ENCODE measurements at regions not wholly inside any gene's neighbourhood (a gene's known extent, or its start where the extent isn't known, plus 50 kb on each side); places are given as distances from the start of the nearest gene placed in this dataset.

DNA sequence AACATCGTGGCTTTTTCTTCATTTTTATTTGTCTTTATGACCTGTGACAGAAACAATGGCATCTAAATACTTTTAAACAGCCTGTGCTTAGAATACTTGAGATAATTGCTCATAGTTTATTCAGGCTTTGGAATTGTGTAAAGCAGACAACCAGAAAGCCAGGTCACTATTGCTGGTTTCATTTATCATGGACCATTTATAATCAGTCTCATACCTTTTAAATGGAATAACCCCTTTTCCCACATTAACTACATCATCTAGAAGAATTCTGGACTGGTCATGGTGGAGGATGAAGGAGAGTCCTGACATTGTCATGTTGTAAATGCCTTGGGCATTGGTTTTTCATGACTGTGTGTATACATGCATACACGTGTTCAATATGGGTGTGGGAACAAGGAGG, 661.5 kb downstream of the EPM2A start:
- POLR2A ChIA-PET, result no interaction called here

DNA sequence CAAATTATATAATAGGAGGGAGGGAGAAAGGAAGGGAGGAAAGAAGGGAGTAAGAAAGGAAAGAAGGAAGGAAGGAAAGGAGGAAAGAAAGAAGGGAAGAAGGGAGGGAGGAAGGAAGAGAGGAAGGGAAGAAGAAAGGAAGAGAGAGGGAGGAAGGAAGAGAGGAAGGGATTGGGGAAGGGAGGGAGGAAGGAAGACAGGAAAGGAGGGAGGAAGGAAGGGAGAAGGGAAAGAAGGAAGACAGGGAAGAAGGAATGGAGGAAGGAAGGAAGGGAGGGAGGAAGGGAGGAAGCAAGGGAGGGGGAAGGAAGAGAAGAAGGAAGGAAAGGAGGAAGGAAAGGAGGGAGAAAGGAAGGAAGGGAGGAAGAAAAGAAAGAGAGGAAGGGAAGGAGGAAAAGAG, 660.5 kb downstream of the EPM2A start:
- TF ChIP-seq, protein P1, sequence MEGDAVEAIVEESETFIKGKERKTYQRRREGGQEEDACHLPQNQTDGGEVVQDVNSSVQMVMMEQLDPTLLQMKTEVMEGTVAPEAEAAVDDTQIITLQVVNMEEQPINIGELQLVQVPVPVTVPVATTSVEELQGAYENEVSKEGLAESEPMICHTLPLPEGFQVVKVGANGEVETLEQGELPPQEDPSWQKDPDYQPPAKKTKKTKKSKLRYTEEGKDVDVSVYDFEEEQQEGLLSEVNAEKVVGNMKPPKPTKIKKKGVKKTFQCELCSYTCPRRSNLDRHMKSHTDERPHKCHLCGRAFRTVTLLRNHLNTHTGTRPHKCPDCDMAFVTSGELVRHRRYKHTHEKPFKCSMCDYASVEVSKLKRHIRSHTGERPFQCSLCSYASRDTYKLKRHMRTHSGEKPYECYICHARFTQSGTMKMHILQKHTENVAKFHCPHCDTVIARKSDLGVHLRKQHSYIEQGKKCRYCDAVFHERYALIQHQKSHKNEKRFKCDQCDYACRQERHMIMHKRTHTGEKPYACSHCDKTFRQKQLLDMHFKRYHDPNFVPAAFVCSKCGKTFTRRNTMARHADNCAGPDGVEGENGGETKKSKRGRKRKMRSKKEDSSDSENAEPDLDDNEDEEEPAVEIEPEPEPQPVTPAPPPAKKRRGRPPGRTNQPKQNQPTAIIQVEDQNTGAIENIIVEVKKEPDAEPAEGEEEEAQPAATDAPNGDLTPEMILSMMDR (IDR thresholded peaks at IDR 0.05), result no peak
- no peaks in the 10 kb centered on the region for H3K9me3 Mint-ChIP-seq
- no peaks in the 10 kb centered on the region for H3K4me1 ChIP-seq (ENCODE audit: insufficient read depth, low read length)
- H3K4me3 Mint-ChIP-seq, result no peak overlapping the region
- no peaks in the 10 kb centered on the region for H3K36me3 ChIP-seq (ENCODE audit: insufficient read depth, low read length)
- ChIA-PET POLR2A (no interaction called here), CTCF (no interaction called here)
- no peaks in the 10 kb centered on the region for H3K4me1 Mint-ChIP-seq (ENCODE audit: low read depth)
- ATAC-seq (ENCODE audit: poor library complexity) (no peak), DNase-seq (no peak)
- H3K36me3 Mint-ChIP-seq (ENCODE audit: low read depth), result no peaks in the 10 kb centered on the region
- intact Hi-C loops (cut with DNase I, micrococcal nuclease), result no loop called here
- H3K27ac ChIP-seq (ENCODE audit: low read depth in 1 of 2, low read length in 2 of 2), result no peak overlapping the region
- peaks cover 0 to 4% of the 10 kb centered on the region in 2 experiments for H3K27me3 ChIP-seq (ENCODE audit: control insufficient read depth in 1 of 2, insufficient read depth in 2 of 2, low read length in 2 of 2)
- no peak overlapping the region for H3K27ac Mint-ChIP-seq
- H3K4me3 ChIP-seq (ENCODE audit: low read length), result no peak overlapping the region
- H3K27me3 Mint-ChIP-seq, result peaks cover 15% of the 10 kb centered on the region
- H3K9me3 ChIP-seq (ENCODE audit: control insufficient read depth in 1 of 2, insufficient read depth in 1 of 2, low read length in 2 of 2), result no peaks in the 10 kb centered on the region

More for the DNA sequence above, 661.5 kb downstream of the EPM2A start:
- ATAC-seq (ENCODE audit: poor library complexity), result no peak
- Mint-ChIP-seq H3K36me3 (ENCODE audit: low read depth) (no peaks in the 10 kb centered on the region), H3K27ac (no peak overlapping the region), H3K4me3 (no peak overlapping the region), H3K27me3 (peaks cover 21% of the 10 kb centered on the region), H3K4me1 (ENCODE audit: low read depth) (no peaks in the 10 kb centered on the region), H3K9me3 (no peaks in the 10 kb centered on the region)
- Histone ChIP-seq H3K36me3 (ENCODE audit: insufficient read depth, low read length) (no peaks in the 10 kb centered on the region), H3K9me3 (ENCODE audit: control insufficient read depth in 1 of 2, insufficient read depth in 1 of 2, low read length in 2 of 2) (no peaks in the 10 kb centered on the region), H3K27ac (ENCODE audit: low read depth in 1 of 2, low read length in 2 of 2) (no peak overlapping the region), H3K4me1 (ENCODE audit: insufficient read depth, low read length) (no peaks in the 10 kb centered on the region), H3K27me3 (ENCODE audit: control insufficient read depth in 1 of 2, insufficient read depth in 2 of 2, low read length in 2 of 2) (peaks cover 0 to 4% of the 10 kb centered on the region in 2 experiments), H3K4me3 (ENCODE audit: low read length) (no peak overlapping the region)
- TF ChIP-seq, protein P1 (IDR thresholded peaks at IDR 0.05), result no peak
- CTCF ChIA-PET, result no interaction called here
- DNase-seq, result no peak
- intact Hi-C loops (cut with DNase I, micrococcal nuclease), result no loop called here

DNA sequence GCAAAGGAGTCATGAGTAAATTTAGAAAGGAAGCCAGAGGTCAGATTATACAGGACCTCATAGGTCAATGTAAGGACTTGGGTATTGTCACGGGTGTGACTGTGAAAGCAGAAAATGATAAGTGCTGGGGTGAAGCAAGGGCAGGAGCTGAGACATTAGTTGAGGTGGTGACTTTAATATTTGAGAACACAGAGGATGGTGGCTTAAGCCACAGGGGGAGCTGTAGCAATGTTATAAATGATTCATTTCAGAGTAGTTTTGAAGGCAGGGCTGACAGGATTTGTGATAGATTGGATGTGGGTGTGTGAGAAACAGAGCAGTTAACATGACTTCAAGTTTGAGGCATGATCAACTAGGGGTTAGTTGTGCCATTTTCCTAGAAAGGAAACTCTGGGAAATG, 659.9 kb downstream of the EPM2A start:
- DNase-seq, result no peak
- Mint-ChIP-seq H3K4me3 (no peak overlapping the region), H3K27me3 (peaks cover 12% of the 10 kb centered on the region), H3K36me3 (ENCODE audit: low read depth) (no peaks in the 10 kb centered on the region), H3K4me1 (ENCODE audit: low read depth) (no peaks in the 10 kb centered on the region), H3K27ac (no peak overlapping the region), H3K9me3 (no peaks in the 10 kb centered on the region)
- ATAC-seq (ENCODE audit: poor library complexity), result no peak
- Histone ChIP-seq H3K4me3 (ENCODE audit: low read length) (no peak overlapping the region), H3K27me3 (ENCODE audit: control insufficient read depth in 1 of 2, insufficient read depth in 2 of 2, low read length in 2 of 2) (peaks cover 0 to 4% of the 10 kb centered on the region in 2 experiments), H3K4me1 (ENCODE audit: insufficient read depth, low read length) (no peaks in the 10 kb centered on the region), H3K36me3 (ENCODE audit: insufficient read depth, low read length) (no peaks in the 10 kb centered on the region), H3K27ac (ENCODE audit: low read depth in 1 of 2, low read length in 2 of 2) (no peak overlapping the region), H3K9me3 (ENCODE audit: control insufficient read depth in 1 of 2, insufficient read depth in 1 of 2, low read length in 2 of 2) (no peaks in the 10 kb centered on the region)
- ChIA-PET POLR2A (no interaction called here), CTCF (no interaction called here)
- TF ChIP-seq, protein P1 (IDR thresholded peaks at IDR 0.05), result no peak
- intact Hi-C loops (cut with DNase I, micrococcal nuclease), result no loop called here

Measured in CD4-positive, alpha-beta T cell (primary cell).